Heart right ventricle (tissue), 16 donors: ENCODE measurements at regions not wholly inside any gene's neighbourhood (a gene's known extent, or its start where the extent isn't known, plus 50 kb on each side); places are given as distances from the start of the nearest gene placed in this dataset.
"Not testable (repeated sequence)": the region's sequence is repeated elsewhere in the genome, so short reads cannot be mapped to it uniquely, and the experiment has no call there.

Source experiments
- ATAC-seq, 8 donors: fragments of 200-7000 bp; cut with Tn5 transposase; one replicate each; pipeline ENCODE4 v1.9.1; 2020; ENCODE audit warnings: mild to moderate bottlenecking in 8 of 8, moderate library complexity in 8 of 8, moderate number of reproducible peaks in 1 of 8
- DNase-seq, 2 donors: peaks; one replicate each; pipeline ENCODE4 v3.0.0-alpha.2; 2020
- H3K27ac ChIP-seq, 10 donors: fragments of 200-600 bp; sonication (generic) in 2 of 10; one replicate each; pipeline versions ENCODE4 v1.5.0 to v1.8.0; 2020 to 2022; ENCODE audit warnings: mild to moderate bottlenecking in 3 of 10
- H3K27me3 ChIP-seq, 7 donors: fragments of 200-600 bp; one replicate each; pipeline ENCODE4 v1.8.0; 2021 to 2022; ENCODE audit warnings: mild to moderate bottlenecking in 2 of 7
- H3K36me3 ChIP-seq, 9 donors: fragments of 200-600 bp; sonication (generic) in 1 of 9; one replicate each; pipeline versions ENCODE4 v1.5.0 to v1.8.0; 2020 to 2022; ENCODE audit warnings: mild to moderate bottlenecking in 2 of 9
- H3K4me1 ChIP-seq, 9 donors: fragments of 200-600 bp; sonication (generic) in 1 of 9; one replicate each; pipeline versions ENCODE4 v1.5.0 to v1.8.0; 2020 to 2022; ENCODE audit warnings: mild to moderate bottlenecking in 4 of 9
- H3K4me3 ChIP-seq, 10 donors: fragments of 200-600 bp; sonication (generic) in 2 of 10; one replicate each; pipeline versions ENCODE4 v1.5.0 to v1.8.0; 2020 to 2022; ENCODE audit warnings: mild to moderate bottlenecking in 7 of 10, moderate library complexity in 2 of 10
- H3K9me3 ChIP-seq, 11 donors: fragments of 200-600 bp in 10 of 11; sonication (generic) in 2 of 11; one replicate each; pipeline versions ENCODE4 v1.5.0 to v1.8.0; 2013 to 2022; ENCODE audit warnings: mild to moderate bottlenecking in 2 of 11, control low read depth in 1 of 11, moderate library complexity in 1 of 11
- CTCF ChIP-seq, 9 donors: fragments of 200-600 bp; sonication (generic) in 2 of 9; IDR thresholded peaks; one replicate each; pipeline versions ENCODE4 v1.5.0 to v1.8.0; 2021 to 2022; ENCODE audit warnings: antibody characterized with exemption in 9 of 9, mild to moderate bottlenecking in 5 of 9, moderate library complexity in 1 of 9
- WGBS, 2 donors: extraction: QIAGEN DNeasy Blood & Tissue Kit; methylation state at CpG; one replicate each; pipeline ENCODE4 v1.1.7; 2013; ENCODE audit warnings: inconsistent platforms in 1 of 2; 5-methylcytosine and 5-hydroxymethylcytosine counted together
- intact Hi-C, 10 donors: fragments of 100-400 bp; cut with DNase I; formaldehyde crosslinking; loops; one replicate each; pipeline versions ENCODE4 v1.11.1 to v1.14.2; 2022
- donor health status: Arrhythmogenic right ventricular cardiomyopathy.
- donor health status: ischemic (EF 13 %, LVEDD 7.1; RV severe dilation, severe dysfunction).
- donor health status: healthy with polysubstance abuse.
- donor health status: DM: no; HTN: yes; CAD: no.
- donor health status: DM: no; HTN: no; CAD: no.
- donor health status: ischemic (EF 25% LVEDD 6.9; RV normal size, moderate dysfunction).
- donor health status: ischemic (EF 25% LVEDD 5.7; RV mildly dilated, moderate dysfunction).
- donor health status: healthy.
- donor health status: DM: yes; HTN: yes; CAD: no.
- donor health status: Ischemic cardiomyopathy.
- donor health status: ischemic (EF 35%, LVEDD 5.7; RV mildly dilated, moderate dysfunction).
- donor health status: nonischemic (EF 11% LVEDD 7.7; RV severe dilation, severe dysfunction).
- donor health status: DM: yes; HTN: yes; CAD: no.
- donor health status: PGD.
- donor health status: ischemic (EF 29% LVEDD 5.4; RV normal size, mild dysfunction).
- donor health status: nonischemic (EF 23%, LVEDD 6.1; RV moderate dilation, normal function).

- Histone ChIP-seq H3K9me3 (no peaks in the 10 kb centered on the region), H3K36me3 (no peaks in the 10 kb centered on the region), H3K27me3 (peaks cover 0 to 11% (median 0%) of the 10 kb centered on the region in 7 donors), H3K4me3 (no peak overlapping the region), H3K4me1 (peaks cover 0 to 11% (median 0%) of the 10 kb centered on the region in 9 donors), H3K27ac (no peak overlapping the region)
- no peak for TF ChIP-seq CTCF (IDR thresholded peaks at IDR 0.05)
- intact Hi-C loops: no loop called here
- no peak for ATAC-seq
- WGBS, 2 donors: 31 to 56% methylated on average over 11 of the region's 11 CpGs
- no peak for DNase-seq
Measured at GRCh38 chr16:10261077-10261476, 78.8 kb upstream of the GRIN2A start.

DNA sequence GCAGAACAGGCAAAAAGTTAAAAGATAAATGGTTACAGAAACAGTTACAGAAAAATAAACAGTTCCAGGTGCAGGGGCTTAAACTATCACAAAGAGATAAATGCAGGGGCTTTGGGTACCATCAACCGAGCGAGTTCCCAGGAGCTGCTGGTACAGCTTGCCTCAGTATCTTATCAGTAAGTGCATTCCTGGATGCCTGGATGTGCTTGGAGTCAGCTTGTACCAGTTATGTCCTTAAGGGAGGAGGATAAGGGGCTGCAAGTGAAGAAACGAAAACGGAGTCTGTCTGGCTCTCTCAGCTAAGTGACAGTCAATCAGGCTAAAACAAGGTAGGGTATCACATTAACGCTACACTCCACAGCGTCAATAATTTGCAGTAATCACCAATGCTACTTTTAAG is 79.3 kb upstream of the GRIN2A start:
- intact Hi-C loops, DNase-seq, H3K36me3 ChIP-seq, ATAC-seq, H3K9me3 ChIP-seq, H3K27ac ChIP-seq, H3K4me3 ChIP-seq, H3K4me1 ChIP-seq: not testable (repeated sequence)
- peaks cover 0 to 11% (median 0%) of the 10 kb centered on the region in 7 donors for H3K27me3 ChIP-seq
- WGBS, 2 donors: 21 to 43% methylated on average over 6 of the region's 6 CpGs

- H3K27me3 ChIP-seq: peaks cover 0 to 9% (median 0%) of the 10 kb centered on the region in 7 donors
- intact Hi-C loops: no loop called here
- H3K4me3 ChIP-seq: no peak overlapping the region
- H3K27ac ChIP-seq: no peak overlapping the region
- no peak for TF ChIP-seq CTCF (IDR thresholded peaks at IDR 0.05)
- no peak for ATAC-seq
- WGBS, 2 donors: 85 to 92% methylated on average over 7 of the region's 7 CpGs
- no peaks in the 10 kb centered on the region for H3K36me3 ChIP-seq
- DNase-seq: no peak
- no peaks in the 10 kb centered on the region for H3K4me1 ChIP-seq
- H3K9me3 ChIP-seq: no peaks in the 10 kb centered on the region
Measured at GRCh38 chr16:10262377-10263132, 80.3 kb upstream of the GRIN2A start.

- TF ChIP-seq CTCF (IDR thresholded peaks at IDR 0.05): no peak
- intact Hi-C loops: no loop called here
- Histone ChIP-seq H3K4me1 (no peaks in the 10 kb centered on the region), H3K36me3 (no peaks in the 10 kb centered on the region), H3K27ac (no peak overlapping the region), H3K27me3 (peaks cover 0 to 5% (median 0%) of the 10 kb centered on the region in 7 donors), H3K4me3 (no peak overlapping the region), H3K9me3 (no peaks in the 10 kb centered on the region)
- ATAC-seq: no peak
- 73 to 77% methylated on average over 11 of the region's 11 CpGs for WGBS, 2 donors
- no peak for DNase-seq
Measured at GRCh38 chr16:10265770-10266615, 83.8 kb upstream of the GRIN2A start.
